ENCODE measurements at regions not wholly inside any gene's neighbourhood (a gene's known extent, or its start where the extent isn't known, plus 50 kb on each side); places are given as distances from the start of the nearest gene placed in this dataset.

DNA sequence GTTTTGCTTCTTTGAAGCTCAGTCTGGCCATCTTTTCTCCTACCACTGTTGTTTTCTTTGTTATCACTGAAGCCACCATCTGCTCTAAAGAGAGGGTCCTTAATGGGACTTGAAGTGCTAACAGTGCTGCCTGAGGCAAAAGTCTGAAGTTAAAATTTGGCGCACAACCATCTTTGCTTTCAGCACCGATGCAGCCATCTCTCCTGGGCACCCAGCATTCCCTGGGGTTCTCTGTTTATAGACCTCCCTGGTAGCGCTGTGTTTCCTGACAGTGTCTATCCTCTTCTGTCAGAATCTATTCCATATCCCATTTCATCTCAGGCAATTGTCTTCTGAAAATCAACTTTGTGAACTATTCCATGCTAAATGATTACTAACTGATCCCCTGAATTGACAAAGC lies 491.5 kb upstream of the MPDZ start:
- TF ChIP-seq, protein P1, sequence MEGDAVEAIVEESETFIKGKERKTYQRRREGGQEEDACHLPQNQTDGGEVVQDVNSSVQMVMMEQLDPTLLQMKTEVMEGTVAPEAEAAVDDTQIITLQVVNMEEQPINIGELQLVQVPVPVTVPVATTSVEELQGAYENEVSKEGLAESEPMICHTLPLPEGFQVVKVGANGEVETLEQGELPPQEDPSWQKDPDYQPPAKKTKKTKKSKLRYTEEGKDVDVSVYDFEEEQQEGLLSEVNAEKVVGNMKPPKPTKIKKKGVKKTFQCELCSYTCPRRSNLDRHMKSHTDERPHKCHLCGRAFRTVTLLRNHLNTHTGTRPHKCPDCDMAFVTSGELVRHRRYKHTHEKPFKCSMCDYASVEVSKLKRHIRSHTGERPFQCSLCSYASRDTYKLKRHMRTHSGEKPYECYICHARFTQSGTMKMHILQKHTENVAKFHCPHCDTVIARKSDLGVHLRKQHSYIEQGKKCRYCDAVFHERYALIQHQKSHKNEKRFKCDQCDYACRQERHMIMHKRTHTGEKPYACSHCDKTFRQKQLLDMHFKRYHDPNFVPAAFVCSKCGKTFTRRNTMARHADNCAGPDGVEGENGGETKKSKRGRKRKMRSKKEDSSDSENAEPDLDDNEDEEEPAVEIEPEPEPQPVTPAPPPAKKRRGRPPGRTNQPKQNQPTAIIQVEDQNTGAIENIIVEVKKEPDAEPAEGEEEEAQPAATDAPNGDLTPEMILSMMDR (IDR thresholded peaks at IDR 0.05; ENCODE audit: low read length), result no peak
- no peak for TF ChIP-seq EZH2 (IDR thresholded peaks at IDR 0.05; ENCODE audit: borderline replicate concordance, low read length)
